Sigmoid colon (tissue), 4 donors: ENCODE measurements at regions not wholly inside any gene's neighbourhood (a gene's known extent, or its start where the extent isn't known, plus 50 kb on each side); places are given as distances from the start of the nearest gene placed in this dataset.

Experiments used
- CTCF ChIP-seq, 4 experiments: fragments of 450-650 bp in 3 of 4; fragments of 200-600 bp in 1 of 4; IDR thresholded peaks; one replicate each; pipeline ENCODE4 v1.5.1; 2016 to 2019; ENCODE audit warnings: antibody characterized with exemption in 4 of 4, mild to moderate bottlenecking in 3 of 4, moderate library complexity in 2 of 4
- EP300 ChIP-seq, 4 donors: sonication (generic); formaldehyde crosslinking; IDR thresholded peaks; one replicate each; pipeline ENCODE4 v1.6.1; 2017; ENCODE audit warnings: antibody characterized with exemption in 4 of 4
- POLR2A ChIP-seq, 2 donors: fragments of 450-650 bp; IDR thresholded peaks; one replicate each; pipeline ENCODE4 v1.6.1; 2016; ENCODE audit warnings: antibody characterized with exemption in 2 of 2, mild to moderate bottlenecking in 2 of 2, moderate library complexity in 2 of 2

DNA sequence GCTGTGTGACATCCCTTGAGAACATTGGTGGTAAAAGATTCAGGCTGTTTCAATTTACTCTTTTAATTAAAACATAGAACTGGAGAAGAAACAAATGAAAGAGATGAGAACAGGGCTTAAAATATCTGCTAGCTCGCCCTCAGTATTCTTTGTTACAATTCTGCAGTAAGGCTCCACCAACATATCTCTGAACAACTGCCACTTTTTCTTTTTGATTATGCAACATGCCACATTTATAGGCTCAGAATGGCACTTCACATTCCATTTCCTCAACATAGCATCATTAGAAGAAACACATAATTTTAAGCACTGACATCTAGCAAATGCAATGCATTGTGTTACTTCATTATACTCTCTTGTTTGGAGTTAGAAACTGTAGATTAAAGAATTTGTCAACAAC is 1315.2 kb downstream of the LRFN5 start:
- TF ChIP-seq CTCF (IDR thresholded peaks at IDR 0.05) (no peak), EP300 (IDR thresholded peaks at IDR 0.05) (no peak), POLR2A (IDR thresholded peaks at IDR 0.05) (no peak)
